Transverse colon (tissue), 4 donors: ENCODE measurements at regions not wholly inside any gene's neighbourhood (a gene's known extent, or its start where the extent isn't known, plus 50 kb on each side); places are given as distances from the start of the nearest gene placed in this dataset.

Source experiments
- DNase-seq: peaks from one replicate; pipeline ENCODE4 v3.0.0-alpha.2; 2019
- H3K27ac ChIP-seq, 4 donors: fragments of 200-600 bp; sonication (generic); 2 replicates each; pipeline ENCODE4 v1.5.1; 2016 to 2018; ENCODE audit warnings: inconsistent platforms in 4 of 4
- H3K27me3 ChIP-seq: fragments of 200-600 bp; sonication (generic); 2 replicates; pipeline ENCODE4 v1.5.1; 2017; ENCODE audit warnings: inconsistent platforms
- H3K36me3 ChIP-seq, 4 donors: fragments of 200-600 bp; sonication (generic); 2 replicates each; pipeline ENCODE4 v1.5.1; 2017 to 2019; ENCODE audit warnings: inconsistent platforms in 4 of 4
- H3K4me1 ChIP-seq, 4 donors: fragments of 200-600 bp; sonication (generic); 2 replicates each; pipeline ENCODE4 v1.5.1; 2017 to 2020; ENCODE audit warnings: inconsistent platforms in 4 of 4
- H3K4me3 ChIP-seq, 4 donors: fragments of 200-600 bp; sonication (generic); 1 replicate in 1 of 4; 2 replicates in 3 of 4; pipeline versions ENCODE4 v1.5.1 to v1.6.1; 2017 to 2019; ENCODE audit warnings: inconsistent platforms in 4 of 4
- H3K9me3 ChIP-seq, 2 donors: fragments of 200-600 bp; sonication (generic); 2 replicates each; pipeline ENCODE4 v1.5.1; 2017 to 2019; ENCODE audit warnings: inconsistent platforms in 2 of 2
- CTCF ChIP-seq, 5 experiments: fragments of 200-600 bp in 3 of 5; fragments of 450-650 bp in 2 of 5; sonication (generic) in 3 of 5; IDR thresholded peaks; 1 replicate in 2 of 5; 2 replicates in 3 of 5; pipeline ENCODE4 v1.5.1; 2016 to 2017; ENCODE audit warnings: antibody characterized with exemption in 5 of 5, inconsistent platforms in 3 of 5, mild to moderate bottlenecking in 2 of 5, moderate library complexity in 1 of 5
- EP300 ChIP-seq: sonication (generic); formaldehyde crosslinking; IDR thresholded peaks from one replicate; pipeline ENCODE4 v1.6.1; 2017; ENCODE audit warnings: antibody characterized with exemption, low read depth
- POLR2A ChIP-seq: fragments of 450-650 bp; IDR thresholded peaks from one replicate; pipeline ENCODE4 v1.6.1; 2016; ENCODE audit warnings: antibody characterized with exemption, mild to moderate bottlenecking, moderate library complexity
- POLR2AphosphoS5 ChIP-seq, 3 donors: sonication (generic); formaldehyde crosslinking; IDR thresholded peaks; one replicate each; pipeline ENCODE4 v1.6.1; 2016; ENCODE audit warnings: antibody characterized with exemption in 3 of 3
- WGBS, 2 donors: methylation state at CpG; one replicate each; pipeline ENCODE4 v1.1.5; 2018; ENCODE audit warnings: low coverage in 1 of 2; 5-methylcytosine and 5-hydroxymethylcytosine counted together
- in situ Hi-C, 4 donors: fragments of 200-750 bp; cut with MboI; loops; one replicate each; pipeline versions ENCODE4 v1.15.0 to v1.15.1; 2017; ENCODE audit warnings: low sequenced_read_pairs in 3 of 4, low pct_ligation_motif_present in 1 of 4, low pct_unique_long_range_greater_than_20kb in 1 of 4
- intact Hi-C: fragments of 100-400 bp; cut with DNase I; formaldehyde crosslinking; loops from one replicate; pipeline ENCODE4 v1.15.1; 2023; ENCODE audit warnings: low total_unique reads

GRCh38 chr10:28363376-28363775 lies 60.5 kb upstream of the MPP7 start:
- intact Hi-C loops = no loop called here
- in situ Hi-C loops = no loop called here
- H3K27me3 ChIP-seq = no peaks in the 10 kb centered on the region

GRCh38 chr10:28365840-28366239 lies 63.0 kb upstream of the MPP7 start:
- Histone ChIP-seq H3K9me3 (no peaks in the 10 kb centered on the region), H3K4me1 (peaks cover 0 to 40% (median 11%) of the 10 kb centered on the region in 4 donors), H3K27ac (peak overlapping the region; percentile 49 to 79 (median 66)), H3K4me3 (peak overlapping the region in 1 of 4 donors; percentile 25), H3K36me3 (no peaks in the 10 kb centered on the region), H3K27me3 (no peaks in the 10 kb centered on the region)
- peak; percentile 20 for DNase-seq
- TF ChIP-seq POLR2A = no peak
- no peak for TF ChIP-seq POLR2AphosphoS5 (IDR thresholded peaks at IDR 0.05)
- TF ChIP-seq EP300 = no peak
- no peak for TF ChIP-seq CTCF (IDR thresholded peaks at IDR 0.05)
- in situ Hi-C loops (no loop called here), intact Hi-C loops (no loop called here)
- 35 to 38% methylated on average over 2 of the region's 2 CpGs for WGBS, 2 donors

More at GRCh38 chr10:28363376-28363775, 60.5 kb upstream of the MPP7 start:
- H3K27ac ChIP-seq = no peak overlapping the region
- TF ChIP-seq CTCF (IDR thresholded peaks at IDR 0.05) (no peak), EP300 (no peak), POLR2AphosphoS5 (IDR thresholded peaks at IDR 0.05) (no peak), POLR2A (no peak)
- no peak for DNase-seq
- no peaks in the 10 kb centered on the region for H3K9me3 ChIP-seq
- no peak overlapping the region for H3K4me3 ChIP-seq
- no peaks in the 10 kb centered on the region for H3K36me3 ChIP-seq
- peaks cover 0 to 36% (median 10%) of the 10 kb centered on the region in 4 donors for H3K4me1 ChIP-seq

GRCh38 chr10:28366994-28367393 lies 64.1 kb upstream of the MPP7 start:
- Histone ChIP-seq H3K27ac (peak overlapping the region in 1 of 4 donors; percentile 79), H3K9me3 (no peaks in the 10 kb centered on the region), H3K27me3 (no peaks in the 10 kb centered on the region), H3K4me1 (peaks cover 0 to 40% (median 11%) of the 10 kb centered on the region in 4 donors), H3K36me3 (no peaks in the 10 kb centered on the region), H3K4me3 (no peak overlapping the region)
- TF ChIP-seq POLR2AphosphoS5 (IDR thresholded peaks at IDR 0.05) (no peak), CTCF (IDR thresholded peaks at IDR 0.05) (no peak), POLR2A (no peak), EP300 (no peak)
- intact Hi-C loops (no loop called here), in situ Hi-C loops (no loop called here)
- WGBS, 2 donors = 67 to 77% methylated on average over 6 to 7 of the region's 7 CpGs
- no peak for DNase-seq

GRCh38 chr10:28367413-28367812 lies 64.5 kb upstream of the MPP7 start:
- no peak for DNase-seq
- Histone ChIP-seq H3K4me3 (no peak overlapping the region), H3K9me3 (no peaks in the 10 kb centered on the region), H3K36me3 (no peaks in the 10 kb centered on the region), H3K4me1 (peaks cover 0 to 40% (median 11%) of the 10 kb centered on the region in 4 donors), H3K27me3 (no peaks in the 10 kb centered on the region), H3K27ac (peak overlapping the region in 2 of 4 donors; percentile 32 to 44)
- intact Hi-C loops = no loop called here
- in situ Hi-C loops = no loop called here
- TF ChIP-seq POLR2AphosphoS5 (IDR thresholded peaks at IDR 0.05) = no peak
- no peak for TF ChIP-seq CTCF (IDR thresholded peaks at IDR 0.05)
- TF ChIP-seq POLR2A = no peak
- no peak for TF ChIP-seq EP300
- WGBS, 2 donors = 61 to 85% methylated on average over 6 to 9 of the region's 9 CpGs
